ENCODE measurements at regions not wholly inside any gene's neighbourhood (a gene's known extent, or its start where the extent isn't known, plus 50 kb on each side); places are given as distances from the start of the nearest gene placed in this dataset.

DNA sequence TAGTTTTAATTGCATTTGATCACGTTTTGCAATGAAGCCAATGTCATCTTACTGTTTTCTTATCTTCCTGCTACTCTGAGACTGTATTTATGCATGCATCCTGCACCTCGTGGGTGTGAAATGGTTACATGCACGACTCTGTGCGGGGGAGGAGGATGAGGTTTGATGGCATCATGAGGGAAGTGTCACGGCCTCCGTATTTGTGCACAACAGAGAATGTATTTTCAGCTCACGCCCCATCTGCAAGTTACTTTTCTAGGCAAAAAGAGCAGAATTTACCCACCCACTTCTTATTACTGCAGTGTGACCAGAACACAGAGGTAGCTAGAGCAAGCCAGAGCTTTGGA lies 145.1 kb downstream of the TDRD15 start:
- H3K27ac ChIP-seq: no peak overlapping the region
- no peak for TF ChIP-seq ZFX (IDR thresholded peaks at IDR 0.05)
- TF ChIP-seq, protein P1, sequence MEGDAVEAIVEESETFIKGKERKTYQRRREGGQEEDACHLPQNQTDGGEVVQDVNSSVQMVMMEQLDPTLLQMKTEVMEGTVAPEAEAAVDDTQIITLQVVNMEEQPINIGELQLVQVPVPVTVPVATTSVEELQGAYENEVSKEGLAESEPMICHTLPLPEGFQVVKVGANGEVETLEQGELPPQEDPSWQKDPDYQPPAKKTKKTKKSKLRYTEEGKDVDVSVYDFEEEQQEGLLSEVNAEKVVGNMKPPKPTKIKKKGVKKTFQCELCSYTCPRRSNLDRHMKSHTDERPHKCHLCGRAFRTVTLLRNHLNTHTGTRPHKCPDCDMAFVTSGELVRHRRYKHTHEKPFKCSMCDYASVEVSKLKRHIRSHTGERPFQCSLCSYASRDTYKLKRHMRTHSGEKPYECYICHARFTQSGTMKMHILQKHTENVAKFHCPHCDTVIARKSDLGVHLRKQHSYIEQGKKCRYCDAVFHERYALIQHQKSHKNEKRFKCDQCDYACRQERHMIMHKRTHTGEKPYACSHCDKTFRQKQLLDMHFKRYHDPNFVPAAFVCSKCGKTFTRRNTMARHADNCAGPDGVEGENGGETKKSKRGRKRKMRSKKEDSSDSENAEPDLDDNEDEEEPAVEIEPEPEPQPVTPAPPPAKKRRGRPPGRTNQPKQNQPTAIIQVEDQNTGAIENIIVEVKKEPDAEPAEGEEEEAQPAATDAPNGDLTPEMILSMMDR (conservative IDR thresholded peaks at IDR 0.05): no peak

DNA sequence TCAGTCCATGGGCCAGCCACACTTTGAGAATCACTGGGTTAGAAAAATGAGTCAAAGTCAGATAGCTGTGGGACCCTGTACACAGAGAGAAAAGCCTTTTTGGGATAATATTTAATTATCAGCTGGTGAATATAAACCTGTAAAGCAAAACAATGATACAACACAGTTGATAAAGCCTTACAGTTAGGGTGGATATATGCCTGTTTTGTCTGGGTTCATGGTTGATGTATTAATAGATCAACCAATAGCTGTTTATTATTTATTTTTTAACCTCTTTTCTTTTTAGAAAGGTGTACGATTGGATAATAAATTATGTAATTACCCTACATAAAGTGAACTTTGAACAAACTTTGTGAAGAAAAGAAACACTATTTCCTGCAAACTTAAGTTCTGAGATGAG lies 145.6 kb downstream of the TDRD15 start:
- TF ChIP-seq ZFX (IDR thresholded peaks at IDR 0.05): no peak
- TF ChIP-seq, protein P1 (conservative IDR thresholded peaks at IDR 0.05): no peak
- no peak overlapping the region for H3K27ac ChIP-seq

DNA sequence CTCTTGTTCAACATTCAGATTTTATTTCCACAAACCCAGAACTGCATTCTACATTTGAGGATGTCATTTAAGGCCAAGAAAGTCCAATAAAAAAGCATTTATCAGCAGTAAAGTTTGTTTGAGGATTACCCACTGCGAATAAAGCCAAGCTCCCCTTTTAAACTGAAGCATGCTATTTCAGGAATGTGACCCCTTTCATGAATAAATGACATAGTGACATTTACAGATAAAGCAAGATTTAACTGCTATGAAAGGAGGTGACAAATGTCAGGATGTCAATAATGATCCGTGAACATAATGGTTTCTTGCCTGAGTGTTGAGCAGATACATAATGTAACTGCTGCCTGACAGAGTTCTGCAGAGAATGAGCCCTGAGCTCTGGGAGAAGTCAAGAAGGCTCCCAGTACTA lies 146.3 kb downstream of the TDRD15 start:
- TF ChIP-seq, protein P1 (conservative IDR thresholded peaks at IDR 0.05): no peak
- no peak for TF ChIP-seq ZFX (IDR thresholded peaks at IDR 0.05)
- no peak overlapping the region for H3K27ac ChIP-seq

DNA sequence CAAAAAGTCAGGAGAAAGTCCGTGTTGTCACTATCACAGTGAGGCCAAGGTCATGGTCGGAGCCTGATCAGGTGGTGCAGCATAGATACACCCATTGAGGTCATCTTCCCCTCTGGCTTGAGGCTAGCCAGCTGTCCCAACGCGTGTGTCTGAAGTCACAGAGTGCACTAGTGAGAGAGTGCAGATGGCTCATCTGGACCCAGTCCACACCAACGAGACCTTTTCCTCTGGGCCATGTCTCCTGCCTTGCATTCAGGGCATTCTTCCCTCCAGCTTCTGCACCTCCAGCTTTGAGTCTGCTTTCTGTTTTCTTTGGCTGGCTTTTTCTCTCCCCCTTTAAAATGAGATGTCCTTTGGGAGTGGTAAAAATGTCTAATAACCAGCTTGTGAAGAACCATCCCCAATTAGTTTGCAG lies 146.9 kb downstream of the TDRD15 start:
- no peak for TF ChIP-seq ZFX (IDR thresholded peaks at IDR 0.05)
- TF ChIP-seq, protein P1 (conservative IDR thresholded peaks at IDR 0.05): no peak
- no peak overlapping the region for H3K27ac ChIP-seq

DNA sequence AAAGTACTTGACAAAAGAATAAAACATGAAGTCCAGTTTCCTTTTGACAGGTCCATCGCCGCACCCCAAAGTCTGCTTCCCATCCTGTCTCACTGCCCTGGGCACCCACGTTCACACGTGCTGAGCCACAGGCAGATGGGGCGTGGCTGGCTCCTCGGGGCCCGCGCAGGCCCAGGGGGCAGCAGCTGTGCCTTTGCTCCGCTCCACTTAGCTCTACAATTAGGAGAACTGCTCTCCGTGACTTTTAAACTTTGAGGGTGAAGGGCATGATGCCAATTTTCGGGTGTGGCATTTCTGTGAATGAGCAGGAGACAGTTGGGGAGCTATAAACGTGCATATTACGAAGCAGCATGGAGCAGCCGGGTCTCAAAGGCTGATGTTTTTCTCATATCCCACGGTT lies 152.4 kb downstream of the TDRD15 start:
- TF ChIP-seq ZFX (IDR thresholded peaks at IDR 0.05): no peak
- TF ChIP-seq, protein P1 (conservative IDR thresholded peaks at IDR 0.05): no peak
- H3K27ac ChIP-seq: no peak overlapping the region

DNA sequence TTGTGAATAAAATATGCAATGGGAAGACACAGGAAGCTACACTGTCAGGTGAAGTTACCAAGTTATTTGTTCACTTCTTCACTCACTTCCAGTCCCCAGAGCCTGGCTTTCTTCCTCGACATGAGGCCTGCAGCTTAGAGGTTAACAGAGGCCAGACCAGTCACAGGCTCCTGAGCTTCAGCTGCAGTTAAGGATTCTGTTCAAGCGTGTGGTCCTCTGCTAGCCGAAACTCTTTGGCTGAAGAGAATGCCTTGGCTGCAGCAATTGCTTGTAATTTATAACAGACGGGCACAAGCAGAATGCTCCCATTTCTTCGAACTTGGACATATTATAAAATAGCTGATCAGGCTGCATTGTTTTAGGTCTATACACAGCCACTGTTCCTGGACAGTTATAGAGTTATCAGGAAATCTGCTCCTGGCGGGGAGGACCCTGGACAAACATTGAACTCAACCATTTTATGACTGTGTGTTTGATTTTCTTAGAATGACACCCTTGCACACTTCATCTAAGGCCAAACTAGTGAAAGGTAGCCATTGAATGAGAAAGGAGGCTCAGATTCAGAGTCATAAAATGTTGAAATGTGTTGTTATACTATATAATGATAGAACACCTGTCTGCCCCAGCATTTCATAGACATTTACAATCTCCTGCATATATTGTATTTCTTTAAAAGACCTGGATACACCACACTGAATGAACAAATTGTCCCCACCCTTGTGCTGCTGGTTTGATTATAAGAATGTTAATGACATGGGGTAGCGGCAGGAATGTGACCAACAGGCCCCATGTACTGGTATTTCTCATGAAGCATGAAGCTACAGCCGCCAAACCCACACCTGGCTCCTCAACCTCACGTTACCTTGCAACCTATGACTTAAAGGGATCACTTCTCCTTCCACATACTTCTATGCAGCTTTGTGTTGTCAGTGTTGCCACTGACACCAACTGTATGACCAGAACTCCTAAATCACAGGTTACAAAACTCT lies 153.6 kb downstream of the TDRD15 start:
- TF ChIP-seq, protein P1 (conservative IDR thresholded peaks at IDR 0.05): no peak
- no peak for TF ChIP-seq ZFX (IDR thresholded peaks at IDR 0.05)
- no peak overlapping the region for H3K27ac ChIP-seq

DNA sequence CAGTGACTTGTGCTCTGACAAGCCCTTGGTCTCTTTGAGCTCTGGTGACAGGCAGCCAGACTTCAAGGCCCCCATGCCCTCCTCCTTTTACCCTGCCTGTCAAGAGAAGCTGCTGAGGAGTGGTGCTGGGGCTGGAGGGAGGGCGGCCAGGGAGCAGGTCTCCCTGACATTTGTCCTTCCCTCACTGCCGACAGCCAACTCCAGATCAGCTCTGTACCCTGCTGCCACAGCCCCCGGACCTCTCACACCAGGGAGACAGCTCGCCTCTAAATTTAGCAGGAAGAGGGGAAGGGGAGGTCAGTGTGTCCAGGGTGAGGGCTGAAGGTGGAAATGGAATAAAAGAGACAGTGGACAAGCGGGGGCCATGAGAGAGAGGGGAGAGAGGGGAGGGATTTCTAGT lies 155.8 kb downstream of the TDRD15 start:
- no peak for TF ChIP-seq ZFX (IDR thresholded peaks at IDR 0.05)
- H3K27ac ChIP-seq: no peak overlapping the region

DNA sequence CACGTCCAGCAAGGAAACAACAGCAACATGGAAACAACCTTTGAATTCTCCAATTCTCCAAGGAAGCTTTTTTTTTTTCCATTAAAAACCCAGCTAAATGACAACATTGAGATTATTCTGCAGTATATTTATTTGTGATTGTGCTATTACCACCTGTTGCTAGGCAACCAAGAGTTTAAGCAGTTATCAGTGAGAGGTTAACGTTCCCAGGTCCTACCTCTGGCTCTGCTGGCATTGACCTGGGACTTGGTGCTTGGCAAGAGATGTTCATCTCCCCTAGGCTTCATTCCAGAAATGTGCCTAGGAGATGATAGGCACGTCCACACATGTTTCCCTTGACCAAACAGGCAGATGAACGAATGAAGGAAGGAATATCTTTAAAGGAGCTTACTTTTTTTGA lies 157.0 kb downstream of the TDRD15 start:
- H3K27ac ChIP-seq: no peak overlapping the region

More for the DNA sequence above, 157.0 kb downstream of the TDRD15 start:
- TF ChIP-seq, protein P1 (conservative IDR thresholded peaks at IDR 0.05): no peak
- no peak for TF ChIP-seq ZFX (IDR thresholded peaks at IDR 0.05)

Measured in C4-2B (cell line).